ENCODE measurements at regions not wholly inside any gene's neighbourhood (a gene's known extent, or its start where the extent isn't known, plus 50 kb on each side); places are given as distances from the start of the nearest gene placed in this dataset.

- no peak for TF ChIP-seq CTCF (IDR thresholded peaks at IDR 0.05; ENCODE audit: insufficient read depth, low read length, missing control alignments)
- CTCF ChIA-PET: no interaction called here
- H3K4me3 ChIP-seq (ENCODE audit: low read depth, low read length): no peak overlapping the region
- POLR2A ChIA-PET: no interaction called here
- no peak for DNase-seq (ENCODE audit: low read depth, low spot score)
Measured at GRCh38 chr4:17098996-17099395, 200.6 kb upstream of the LDB2 start.

- no peak for TF ChIP-seq CTCF (IDR thresholded peaks at IDR 0.05; ENCODE audit: insufficient read depth, low read length, missing control alignments)
- DNase-seq (ENCODE audit: low read depth, low spot score): no peak
- no peak overlapping the region for H3K4me3 ChIP-seq (ENCODE audit: low read depth, low read length)
- POLR2A ChIA-PET: no interaction called here
- CTCF ChIA-PET: interaction anchor here (1.9 kb wide), 1 partner anchor 226 kb away, joined by 5 read pairs; no protein-coding TSS in a partner anchor
Measured at GRCh38 chr4:17098401-17098800, 200.0 kb upstream of the LDB2 start.

- no peak for DNase-seq (ENCODE audit: low read depth, low spot score)
- ChIA-PET CTCF (interaction anchor here (0.6 to 1.9 kb wide), 2 partner anchors 18 to 227 kb away, joined by 3 to 5 read pairs; no protein-coding TSS in a partner anchor), POLR2A (no interaction called here)
- no peak for TF ChIP-seq CTCF (IDR thresholded peaks at IDR 0.05; ENCODE audit: insufficient read depth, low read length, missing control alignments)
- no peak overlapping the region for H3K4me3 ChIP-seq (ENCODE audit: low read depth, low read length)
Measured at GRCh38 chr4:17097362-17097761, 198.9 kb upstream of the LDB2 start.

GRCh38 chr4:17096692-17097091 is 198.2 kb upstream of the LDB2 start:
- ChIA-PET POLR2A (no interaction called here), CTCF (interaction anchor here (1.9 kb wide), 1 partner anchor 227 kb away, joined by 5 read pairs; no protein-coding TSS in a partner anchor)
- DNase-seq (ENCODE audit: low read depth, low spot score): no peak

GRCh38 chr4:17095771-17096170 is 197.3 kb upstream of the LDB2 start:
- DNase-seq (ENCODE audit: low read depth, low spot score): no peak
- no peak for TF ChIP-seq CTCF (IDR thresholded peaks at IDR 0.05; ENCODE audit: insufficient read depth, low read length, missing control alignments)
- ChIA-PET CTCF (no interaction called here), POLR2A (no interaction called here)
- no peak overlapping the region for H3K4me3 ChIP-seq (ENCODE audit: low read depth, low read length)

More at GRCh38 chr4:17096692-17097091, 198.2 kb upstream of the LDB2 start:
- H3K4me3 ChIP-seq (ENCODE audit: low read depth, low read length): no peak overlapping the region
- TF ChIP-seq CTCF (IDR thresholded peaks at IDR 0.05; ENCODE audit: insufficient read depth, low read length, missing control alignments): no peak

- no peak overlapping the region for H3K4me3 ChIP-seq (ENCODE audit: low read depth, low read length)
- no peak for DNase-seq (ENCODE audit: low read depth, low spot score)
- POLR2A ChIA-PET: no interaction called here
- CTCF ChIA-PET: no interaction called here
- no peak for TF ChIP-seq CTCF (IDR thresholded peaks at IDR 0.05; ENCODE audit: insufficient read depth, low read length, missing control alignments)
Measured at GRCh38 chr4:17094876-17095210, 196.4 kb upstream of the LDB2 start.

Data from AG04449 (cell line).